ENCODE measurements at regions not wholly inside any gene's neighbourhood (a gene's known extent, or its start where the extent isn't known, plus 50 kb on each side); places are given as distances from the start of the nearest gene placed in this dataset.

DNA sequence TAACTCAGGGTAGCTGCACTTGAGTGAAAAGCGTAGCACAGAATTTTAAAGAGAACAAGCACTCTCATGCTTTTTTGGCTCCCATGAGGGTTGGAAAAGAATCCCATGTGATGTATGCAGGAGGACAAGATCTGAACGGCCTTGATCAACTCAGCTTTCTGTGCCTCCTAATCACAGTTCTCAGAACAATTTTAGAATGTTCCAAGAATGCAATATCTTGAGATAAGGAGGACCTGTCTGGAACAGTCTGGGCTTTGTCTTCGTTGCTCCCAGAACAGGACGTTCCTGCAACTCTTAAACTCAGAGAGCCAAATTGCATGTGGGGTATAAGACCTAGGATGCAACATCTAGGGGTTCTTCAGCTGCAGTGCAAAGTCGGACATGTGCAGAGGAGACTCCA, 582.7 kb downstream of the RERGL start:
- TF ChIP-seq, protein P1, sequence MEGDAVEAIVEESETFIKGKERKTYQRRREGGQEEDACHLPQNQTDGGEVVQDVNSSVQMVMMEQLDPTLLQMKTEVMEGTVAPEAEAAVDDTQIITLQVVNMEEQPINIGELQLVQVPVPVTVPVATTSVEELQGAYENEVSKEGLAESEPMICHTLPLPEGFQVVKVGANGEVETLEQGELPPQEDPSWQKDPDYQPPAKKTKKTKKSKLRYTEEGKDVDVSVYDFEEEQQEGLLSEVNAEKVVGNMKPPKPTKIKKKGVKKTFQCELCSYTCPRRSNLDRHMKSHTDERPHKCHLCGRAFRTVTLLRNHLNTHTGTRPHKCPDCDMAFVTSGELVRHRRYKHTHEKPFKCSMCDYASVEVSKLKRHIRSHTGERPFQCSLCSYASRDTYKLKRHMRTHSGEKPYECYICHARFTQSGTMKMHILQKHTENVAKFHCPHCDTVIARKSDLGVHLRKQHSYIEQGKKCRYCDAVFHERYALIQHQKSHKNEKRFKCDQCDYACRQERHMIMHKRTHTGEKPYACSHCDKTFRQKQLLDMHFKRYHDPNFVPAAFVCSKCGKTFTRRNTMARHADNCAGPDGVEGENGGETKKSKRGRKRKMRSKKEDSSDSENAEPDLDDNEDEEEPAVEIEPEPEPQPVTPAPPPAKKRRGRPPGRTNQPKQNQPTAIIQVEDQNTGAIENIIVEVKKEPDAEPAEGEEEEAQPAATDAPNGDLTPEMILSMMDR (IDR thresholded peaks at IDR 0.05) = no peak
- TF ChIP-seq EP300 (IDR thresholded peaks at IDR 0.05; ENCODE audit: low read depth) = no peak

Data from transverse colon (tissue), 3 donors.